ENCODE measurements at regions not wholly inside any gene's neighbourhood (a gene's known extent, or its start where the extent isn't known, plus 50 kb on each side); places are given as distances from the start of the nearest gene placed in this dataset.
"Not testable (repeated sequence)": the region's sequence is repeated elsewhere in the genome, so short reads cannot be mapped to it uniquely, and the experiment has no call there.

DNA sequence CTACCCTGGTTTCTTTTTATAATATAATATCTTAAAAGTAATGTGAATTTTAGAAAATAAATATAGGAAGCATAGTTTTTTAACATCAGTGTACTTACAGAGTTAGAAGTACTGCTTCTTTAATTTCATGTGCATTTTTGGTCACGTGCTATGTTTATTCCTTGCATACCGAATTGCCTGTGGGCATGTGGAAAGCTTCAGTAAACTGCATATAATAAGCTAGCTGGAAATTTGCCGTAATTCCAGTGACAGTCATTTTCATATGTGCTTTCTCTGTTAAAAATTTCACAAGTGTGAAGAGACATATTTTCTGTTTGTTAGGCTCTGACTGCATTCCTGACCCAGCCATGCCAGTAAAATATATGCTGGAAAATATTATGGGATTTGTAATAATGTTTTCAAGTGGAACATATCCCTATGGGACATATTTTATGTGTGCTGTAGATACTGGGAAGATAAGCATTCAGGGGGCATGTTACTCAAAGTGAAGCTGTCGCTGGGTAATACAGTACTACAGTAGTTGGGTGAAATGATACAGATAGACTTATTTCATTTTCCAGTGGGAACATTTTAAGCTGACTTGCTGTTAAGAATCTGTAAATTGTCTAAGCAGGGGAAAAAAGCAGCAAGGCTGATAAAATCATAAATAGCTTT is 616.7 kb downstream of the FRK start:
- DNase-seq (ENCODE audit: low read depth, low spot score), result no peak
- in situ Hi-C loops (cut with HindIII; ENCODE audit: low pct_unique_long_range_greater_than_20kb, low sequenced_read_pairs), result no loop called here

DNA sequence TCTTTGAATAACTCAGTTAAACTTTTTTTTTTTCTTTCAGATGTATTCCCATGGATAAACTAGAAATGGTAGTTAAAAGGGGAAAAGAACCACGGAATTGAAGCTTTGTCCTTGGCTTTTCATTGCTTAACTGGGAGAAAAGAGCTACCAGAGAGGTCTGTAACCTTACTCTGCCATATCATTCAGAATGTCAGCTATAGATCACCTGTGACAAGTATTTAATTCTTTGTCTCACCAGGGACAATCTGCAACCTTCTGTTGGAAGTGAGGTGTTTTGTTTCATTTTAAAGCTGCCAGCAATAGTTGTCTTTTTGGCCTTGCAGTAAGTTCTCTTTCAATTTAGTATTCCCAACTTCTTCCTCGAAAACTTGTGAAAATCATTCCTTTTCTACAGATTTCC is 618.4 kb downstream of the FRK start:
- in situ Hi-C loops (cut with HindIII; ENCODE audit: low pct_unique_long_range_greater_than_20kb, low sequenced_read_pairs), result no loop called here

DNA sequence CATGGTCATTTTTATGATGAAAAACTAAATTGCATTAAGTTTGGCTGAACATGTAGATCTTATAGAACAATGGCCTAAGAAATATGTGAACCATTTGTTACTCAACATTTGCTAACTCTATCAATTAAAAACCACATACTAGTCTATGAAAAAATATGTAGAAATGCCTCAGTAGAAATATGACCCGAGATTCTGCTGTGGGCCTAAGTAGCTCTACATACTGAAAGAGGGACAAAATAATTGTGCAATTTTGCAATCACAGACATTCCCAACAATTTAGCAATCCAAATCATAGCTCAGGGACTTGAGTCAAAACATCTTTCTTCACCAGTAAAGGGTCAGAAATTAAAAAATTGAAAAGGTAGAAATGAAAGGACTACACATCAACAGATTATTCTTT is 619.0 kb downstream of the FRK start:
- no peak for DNase-seq (ENCODE audit: low read depth, low spot score)
- in situ Hi-C loops (cut with HindIII; ENCODE audit: low pct_unique_long_range_greater_than_20kb, low sequenced_read_pairs), result no loop called here

More for the DNA sequence above, 618.4 kb downstream of the FRK start:
- DNase-seq (ENCODE audit: low read depth, low spot score), result no peak

DNA sequence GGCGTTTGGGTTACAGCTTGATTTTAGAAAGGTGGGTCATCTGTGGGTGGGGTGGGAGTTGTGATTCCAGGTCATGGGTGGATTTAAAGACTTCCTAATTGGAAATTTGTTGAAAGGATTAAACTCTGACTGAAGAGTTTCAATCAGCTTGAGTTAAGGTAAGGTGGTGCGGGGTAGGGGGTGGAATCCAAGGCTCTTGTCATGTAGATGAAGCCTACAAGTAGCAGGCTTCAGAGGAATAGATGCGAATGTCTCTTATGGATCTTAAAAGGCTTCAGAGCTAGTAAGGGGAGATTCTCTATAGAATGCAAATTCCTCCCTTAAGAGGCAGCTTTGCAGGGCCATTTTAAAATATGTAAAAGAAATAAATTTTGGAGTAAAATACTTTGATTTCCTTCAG is 645.3 kb downstream of the FRK start:
- DNase-seq (ENCODE audit: low read depth, low spot score), result no peak
- in situ Hi-C loops (cut with HindIII; ENCODE audit: low pct_unique_long_range_greater_than_20kb, low sequenced_read_pairs), result no loop called here

DNA sequence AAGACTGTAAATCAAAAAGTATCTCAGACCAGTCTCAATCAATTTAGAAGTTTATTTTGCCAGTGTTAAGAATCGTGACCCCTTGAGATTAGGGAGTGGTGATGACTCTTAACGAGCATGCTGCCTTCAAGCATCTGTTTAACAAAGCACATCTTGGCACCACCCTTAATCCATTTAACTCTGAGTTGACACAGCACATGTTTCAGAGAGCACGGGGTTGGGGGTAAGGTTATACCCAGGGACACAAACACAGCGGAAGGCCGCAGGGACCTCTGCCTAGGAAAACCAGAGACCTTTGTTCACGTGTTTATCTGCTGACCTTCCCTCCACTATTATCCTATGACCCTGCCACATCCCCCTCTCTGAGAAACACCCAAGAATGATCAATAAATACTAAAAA is 645.8 kb downstream of the FRK start:
- DNase-seq (ENCODE audit: low read depth, low spot score); in situ Hi-C loops (cut with HindIII; ENCODE audit: low pct_unique_long_range_greater_than_20kb, low sequenced_read_pairs): not testable (repeated sequence)

DNA sequence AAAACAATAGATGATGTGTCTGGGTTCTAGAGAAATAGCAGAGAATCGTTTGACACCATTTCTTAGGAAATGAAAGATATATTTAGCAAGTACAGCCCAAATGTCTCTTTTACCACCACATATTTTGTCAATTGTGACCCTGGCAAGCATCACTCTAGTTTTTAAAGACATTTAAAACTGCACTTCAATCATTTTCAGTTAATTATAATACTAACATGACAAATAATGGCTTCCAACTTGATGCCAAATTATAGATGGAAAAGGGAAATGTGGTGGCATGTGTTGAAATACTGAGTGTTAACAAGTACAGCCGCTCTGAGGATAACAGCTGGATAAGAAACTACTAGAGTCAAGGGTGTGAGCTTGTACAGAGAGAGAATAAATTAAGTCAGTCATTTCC is 648.9 kb downstream of the FRK start:
- in situ Hi-C loops (cut with HindIII; ENCODE audit: low pct_unique_long_range_greater_than_20kb, low sequenced_read_pairs), result no loop called here
- DNase-seq (ENCODE audit: low read depth, low spot score), result no peak

DNA sequence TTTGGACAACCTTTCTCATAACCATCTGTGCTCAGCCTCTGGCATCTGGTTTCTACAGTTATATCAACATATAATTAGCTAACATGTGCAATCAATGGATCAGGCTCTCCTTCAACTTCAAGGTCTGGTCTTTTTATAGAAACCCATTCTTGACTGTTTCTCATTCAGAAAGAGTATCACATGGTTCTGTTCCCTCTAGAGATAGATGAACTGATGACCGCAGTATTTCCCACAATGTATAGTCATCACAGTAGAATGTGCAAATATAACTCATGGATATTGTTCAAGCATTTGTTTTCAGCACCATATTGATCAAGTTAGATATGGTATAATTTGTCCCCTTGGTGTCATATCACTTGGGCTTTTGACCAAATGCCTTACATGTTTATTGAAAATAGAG is 656.2 kb downstream of the FRK start:
- DNase-seq (ENCODE audit: low read depth, low spot score), result no peak
- in situ Hi-C loops (cut with HindIII; ENCODE audit: low pct_unique_long_range_greater_than_20kb, low sequenced_read_pairs), result no loop called here

DNA sequence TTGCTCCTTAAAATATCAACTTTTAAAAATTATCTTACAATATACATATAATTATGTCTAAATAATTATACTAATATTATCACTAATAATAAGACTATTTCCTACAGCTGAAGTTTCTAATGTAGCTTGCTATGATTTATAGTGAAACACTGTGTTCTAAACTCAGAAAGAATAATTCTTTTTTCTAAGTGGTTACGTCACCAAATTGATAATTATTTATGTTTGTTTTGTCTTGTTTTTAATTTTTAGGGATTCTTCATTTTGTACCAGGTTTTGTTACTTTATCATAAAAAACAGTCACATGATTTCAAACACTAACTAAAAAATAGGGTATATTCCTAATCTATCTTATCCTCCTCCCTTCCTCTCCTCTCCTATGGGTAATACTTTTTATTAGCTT is 662.1 kb downstream of the FRK start:
- in situ Hi-C loops (cut with HindIII; ENCODE audit: low pct_unique_long_range_greater_than_20kb, low sequenced_read_pairs), result no loop called here
- no peak for DNase-seq (ENCODE audit: low read depth, low spot score)

DNA sequence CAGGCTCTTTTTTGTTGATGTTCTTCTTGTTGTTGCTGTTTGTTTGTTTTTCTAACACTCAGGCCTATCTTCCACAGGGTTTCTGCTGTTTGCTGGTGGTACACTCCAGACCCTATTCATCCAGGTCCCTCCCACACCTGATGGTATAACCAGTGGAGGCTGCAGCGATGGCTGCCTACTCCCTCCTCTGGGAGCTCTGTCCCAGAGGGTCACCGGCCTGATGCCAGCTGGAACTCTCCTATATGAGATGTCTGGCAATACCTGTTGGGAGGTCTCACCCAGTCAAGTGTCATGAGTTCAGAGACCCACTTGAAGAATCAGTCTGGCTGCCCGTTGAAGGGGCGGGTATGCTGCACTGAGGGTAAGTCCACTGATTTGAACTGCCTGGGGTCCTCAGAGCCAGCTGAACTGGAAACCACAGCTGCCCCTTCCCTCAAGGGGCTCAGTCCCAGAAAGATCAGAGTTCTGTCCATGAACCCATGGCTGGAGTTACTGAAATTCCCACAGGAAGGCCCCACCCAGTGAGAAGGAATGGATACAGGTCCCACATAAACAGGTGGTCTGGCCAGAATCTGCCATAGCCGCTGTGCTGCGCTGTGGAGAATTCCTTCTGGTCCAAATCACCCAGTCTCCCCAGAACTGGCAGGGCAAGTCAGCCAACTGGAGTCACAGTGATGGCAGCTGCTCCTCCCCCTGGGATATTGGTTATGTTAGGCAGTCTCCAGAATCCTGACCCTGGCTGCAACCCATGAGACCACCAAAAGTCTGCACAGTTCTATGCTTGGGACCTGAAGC is 664.4 kb downstream of the FRK start:
- in situ Hi-C loops (cut with HindIII; ENCODE audit: low pct_unique_long_range_greater_than_20kb, low sequenced_read_pairs), result no loop called here

DNA sequence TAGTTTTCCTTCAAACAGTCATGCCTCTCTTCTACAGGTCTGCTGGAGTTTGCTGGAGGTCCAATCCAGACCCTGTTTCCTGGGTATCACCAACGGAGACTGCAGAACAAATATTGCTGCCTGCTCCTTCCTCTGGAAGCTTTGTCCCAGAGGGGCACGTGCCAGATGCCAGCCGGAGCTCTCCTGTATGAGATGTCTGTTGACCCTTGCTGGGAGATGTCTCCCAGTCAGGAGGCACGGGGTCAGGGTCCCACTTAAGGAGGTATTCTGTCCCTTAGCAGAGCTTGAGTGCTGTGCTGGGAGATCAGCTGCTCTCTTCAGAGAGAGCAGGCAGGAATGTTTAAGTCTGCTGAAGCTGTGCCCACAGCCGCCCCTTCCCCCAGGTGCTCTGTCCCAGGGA is 666.9 kb downstream of the FRK start:
- in situ Hi-C loops (cut with HindIII; ENCODE audit: low pct_unique_long_range_greater_than_20kb, low sequenced_read_pairs), result no loop called here
- DNase-seq (ENCODE audit: low read depth, low spot score), result no peak

More for the DNA sequence above, 664.4 kb downstream of the FRK start:
- DNase-seq (ENCODE audit: low read depth, low spot score), result no peak

DNA sequence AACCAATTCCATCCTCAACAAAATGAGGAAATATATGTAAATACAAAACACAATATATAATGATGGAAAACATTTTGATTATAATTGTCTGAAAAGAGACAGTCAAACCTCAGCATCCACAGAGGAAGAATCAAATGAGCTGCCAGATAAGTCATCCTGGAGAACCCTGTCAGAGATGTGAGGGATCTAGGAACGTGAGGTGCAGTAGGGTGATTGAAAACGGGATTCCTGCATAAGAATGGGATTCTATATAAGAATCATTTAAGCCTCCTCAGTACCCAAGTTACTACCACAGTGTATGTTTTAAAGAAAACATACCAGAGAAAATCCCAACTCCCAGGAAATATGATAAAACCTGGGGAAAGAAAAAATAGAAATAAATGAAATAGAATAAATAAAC is 690.5 kb downstream of the FRK start:
- no peak for DNase-seq (ENCODE audit: low read depth, low spot score)
- in situ Hi-C loops (cut with HindIII; ENCODE audit: low pct_unique_long_range_greater_than_20kb, low sequenced_read_pairs), result no loop called here

DNA sequence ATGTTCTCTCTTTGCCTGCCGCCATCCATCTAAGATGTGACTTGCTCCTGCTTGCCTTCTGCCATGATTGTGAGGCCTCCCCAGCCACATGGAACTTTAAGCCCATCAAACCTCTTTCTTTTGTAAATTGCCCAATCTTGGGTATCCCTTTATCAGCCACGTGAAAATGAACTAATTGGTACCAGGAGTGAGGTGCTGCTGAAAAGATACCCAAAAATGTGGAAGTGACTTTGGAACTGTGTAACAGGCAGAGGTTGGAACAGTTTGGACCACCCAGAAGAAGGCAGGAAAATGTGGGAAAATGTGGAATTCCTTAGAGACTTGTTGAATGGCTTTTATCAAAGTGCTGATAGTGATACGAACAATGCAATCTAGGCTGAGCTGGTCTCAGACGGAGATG is 694.9 kb downstream of the FRK start:
- no peak for DNase-seq (ENCODE audit: low read depth, low spot score)
- in situ Hi-C loops (cut with HindIII; ENCODE audit: low pct_unique_long_range_greater_than_20kb, low sequenced_read_pairs), result no loop called here

DNA sequence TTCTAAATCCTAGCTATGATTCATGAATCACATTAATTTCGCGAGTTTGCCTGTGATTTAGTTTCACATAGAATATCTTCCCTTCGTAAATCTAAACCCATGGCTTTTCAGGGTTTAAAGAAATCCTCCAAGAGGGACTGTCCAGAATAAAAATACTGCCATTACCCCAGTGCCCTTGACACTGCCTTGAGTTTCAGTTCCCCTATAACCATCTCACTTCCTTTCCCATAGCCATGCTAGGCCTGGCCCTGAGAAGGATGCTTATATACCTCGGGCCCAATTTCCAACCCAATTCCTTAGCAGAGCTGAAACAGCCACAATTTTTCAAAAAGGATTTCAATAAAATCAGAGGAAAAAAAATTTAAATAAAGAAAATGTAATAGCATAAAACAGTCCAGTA is 697.3 kb downstream of the FRK start:
- no peak for DNase-seq (ENCODE audit: low read depth, low spot score)
- in situ Hi-C loops (cut with HindIII; ENCODE audit: low pct_unique_long_range_greater_than_20kb, low sequenced_read_pairs), result no loop called here

DNA sequence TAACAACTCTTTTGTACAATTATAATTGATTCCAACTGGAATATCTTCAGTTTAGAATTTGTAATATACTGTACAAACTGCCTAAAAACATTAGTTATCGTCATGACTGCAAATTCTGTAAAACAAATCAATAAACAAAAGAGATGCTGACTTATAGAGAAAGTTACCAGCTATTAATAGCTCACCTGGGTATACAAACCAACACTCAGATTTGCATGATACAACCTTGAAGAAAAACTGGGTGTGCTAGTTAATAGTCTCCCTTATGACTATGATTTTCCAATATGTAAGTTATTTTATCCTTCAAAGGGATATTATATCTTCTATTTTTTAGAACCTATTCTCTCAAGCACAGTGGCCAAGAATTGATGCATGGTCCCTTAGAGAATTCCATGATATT is 698.5 kb downstream of the FRK start:
- no peak for DNase-seq (ENCODE audit: low read depth, low spot score)
- in situ Hi-C loops (cut with HindIII; ENCODE audit: low pct_unique_long_range_greater_than_20kb, low sequenced_read_pairs), result no loop called here

DNA sequence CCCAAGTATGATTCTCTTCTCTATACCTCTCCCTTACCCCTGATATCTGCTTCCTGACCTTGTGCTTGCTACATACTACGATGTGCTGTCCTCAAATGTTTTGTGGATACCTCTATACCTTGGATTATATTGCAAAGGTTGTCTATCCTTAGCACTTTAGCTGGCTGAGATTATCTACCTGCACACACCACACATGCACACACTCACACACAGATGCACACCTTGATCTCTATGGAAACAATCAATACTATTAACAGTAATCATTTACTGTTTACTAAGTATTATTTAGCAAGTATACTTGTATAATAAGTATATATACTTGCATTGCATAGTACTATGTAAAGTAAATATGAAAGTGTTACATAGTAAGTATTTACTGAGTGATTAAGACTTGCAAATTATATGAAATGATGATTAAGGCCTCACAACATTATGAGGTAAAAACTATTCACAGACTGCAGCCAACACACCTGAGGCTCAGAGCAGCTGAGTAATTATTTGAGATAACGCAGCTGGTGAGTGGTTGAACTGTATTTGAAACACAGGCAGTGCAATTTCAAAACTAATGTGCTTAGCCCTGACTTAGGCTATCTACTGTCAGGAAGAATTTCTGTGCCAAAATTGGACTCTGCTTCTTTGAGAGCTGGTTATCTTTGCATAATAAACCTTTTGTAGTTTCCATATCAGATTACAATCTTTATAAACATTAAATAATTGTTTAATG is 699.9 kb downstream of the FRK start:
- in situ Hi-C loops (cut with HindIII; ENCODE audit: low pct_unique_long_range_greater_than_20kb, low sequenced_read_pairs), result no loop called here
- DNase-seq (ENCODE audit: low read depth, low spot score), result no peak

DNA sequence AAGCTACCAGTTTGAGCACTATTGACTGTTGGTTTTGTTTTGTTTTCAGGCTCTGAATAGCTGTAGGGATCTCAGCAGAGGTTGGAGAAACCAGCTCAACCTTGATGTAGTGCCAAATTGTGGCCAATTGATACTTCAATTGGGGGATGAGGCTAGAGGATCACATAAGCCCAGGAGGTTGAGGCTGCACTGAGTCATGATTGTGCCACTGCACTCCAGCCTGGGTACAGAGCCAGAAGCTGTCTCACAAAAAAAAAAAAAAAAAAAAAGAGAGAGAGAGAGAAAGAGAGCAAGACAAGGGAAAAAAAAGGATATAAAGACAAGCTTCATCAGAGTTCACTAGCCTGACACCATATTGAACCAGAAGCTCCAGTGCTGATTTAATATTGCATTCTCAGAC is 702.1 kb downstream of the FRK start:
- in situ Hi-C loops (cut with HindIII; ENCODE audit: low pct_unique_long_range_greater_than_20kb, low sequenced_read_pairs), result no loop called here

DNA sequence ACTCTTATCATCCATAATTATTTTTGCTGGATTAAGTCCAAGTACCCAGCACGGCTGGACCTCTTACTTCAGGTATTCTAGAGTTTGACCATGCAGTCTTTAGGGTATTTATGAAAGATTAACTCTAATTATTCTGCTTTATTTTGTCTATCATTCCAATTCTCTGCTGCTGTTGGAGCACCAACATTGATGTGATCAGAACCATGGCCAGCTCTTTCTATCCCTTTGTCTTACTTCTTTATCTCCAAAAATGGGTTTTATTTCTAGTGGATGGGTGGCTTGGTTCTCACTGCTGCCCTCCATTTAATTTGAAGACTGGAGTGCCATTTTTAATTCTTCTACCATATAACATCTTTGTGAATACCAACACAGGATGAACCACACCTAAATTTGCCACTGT is 704.3 kb downstream of the FRK start:
- no peak for DNase-seq (ENCODE audit: low read depth, low spot score)
- in situ Hi-C loops (cut with HindIII; ENCODE audit: low pct_unique_long_range_greater_than_20kb, low sequenced_read_pairs), result no loop called here

More for the DNA sequence above, 702.1 kb downstream of the FRK start:
- DNase-seq (ENCODE audit: low read depth, low spot score), result no peak

DNA sequence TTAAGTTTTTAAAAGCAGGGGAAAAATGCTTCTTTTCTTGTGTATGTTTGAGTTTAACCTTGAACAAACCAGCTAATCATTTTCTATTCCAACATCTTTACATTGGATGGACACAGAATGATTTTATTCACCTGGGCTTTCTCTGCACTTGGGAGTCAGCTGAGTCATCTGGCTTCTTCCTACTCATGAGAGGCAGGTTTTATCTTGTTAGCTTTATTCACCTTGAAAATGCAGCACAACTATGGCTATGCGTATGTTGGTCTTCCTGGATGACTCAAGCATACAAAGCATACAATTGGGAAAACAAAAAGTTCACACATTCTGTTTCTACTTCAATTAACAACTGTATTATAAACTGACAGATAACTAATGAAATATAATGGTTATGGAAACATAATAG is 737.7 kb downstream of the FRK start:
- DNase-seq (ENCODE audit: low read depth, low spot score), result no peak
- in situ Hi-C loops (cut with HindIII; ENCODE audit: low pct_unique_long_range_greater_than_20kb, low sequenced_read_pairs), result no loop called here

DNA sequence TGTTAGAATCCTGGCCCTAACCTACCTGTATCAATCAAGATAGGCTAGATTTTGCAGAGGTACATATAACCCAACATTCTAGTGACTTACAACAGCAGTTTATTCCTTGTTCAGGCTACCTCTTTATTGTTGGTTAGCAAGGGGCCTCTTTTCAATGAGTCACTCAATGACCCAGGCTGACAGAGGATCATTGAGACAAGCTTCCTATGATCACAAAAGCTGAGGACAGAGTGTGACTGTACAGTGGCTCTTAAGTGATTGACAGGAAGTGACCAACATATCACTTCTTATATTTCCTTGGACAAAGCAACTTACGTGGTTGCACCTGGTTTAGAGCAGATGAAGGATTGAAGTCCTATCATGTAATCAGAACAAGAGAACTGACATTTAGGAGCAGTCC is 740.9 kb downstream of the FRK start:
- in situ Hi-C loops (cut with HindIII; ENCODE audit: low pct_unique_long_range_greater_than_20kb, low sequenced_read_pairs), result no loop called here
- DNase-seq (ENCODE audit: low read depth, low spot score), result no peak

All from SK-MEL-5 (cell line).